ENCODE measurements at regions not wholly inside any gene's neighbourhood (a gene's known extent, or its start where the extent isn't known, plus 50 kb on each side); places are given as distances from the start of the nearest gene placed in this dataset.

- H3K36me3 ChIP-seq (ENCODE audit: control insufficient read depth, insufficient read depth, low read length), result no peaks in the 10 kb centered on the region
- no peaks in the 10 kb centered on the region for H4K20me1 ChIP-seq (ENCODE audit: insufficient read depth, low read length)
- H2BK120ac ChIP-seq (ENCODE audit: low read depth, low read length), result no peak overlapping the region
- H3K4me3 ChIP-seq (ENCODE audit: insufficient read depth, low read depth, low read length), result no peak overlapping the region
- BruUV-seq (replicated peaks), result no TSS peak
- intact Hi-C loops (cut with micrococcal nuclease), result no loop called here
- no peak overlapping the region for H3K56ac ChIP-seq (ENCODE audit: extremely low read depth, insufficient read depth, low read length)
- TF ChIP-seq SMC3 (IDR thresholded peaks at IDR 0.05; ENCODE audit: low read depth, low read length) (no peak), BHLHE40 (IDR thresholded peaks at IDR 0.05; ENCODE audit: low read depth, low read length) (no peak), CEBPB (IDR thresholded peaks at IDR 0.05; ENCODE audit: low read depth, low read length) (no peak), ELK1 (IDR thresholded peaks at IDR 0.05; ENCODE audit: borderline replicate concordance, low read depth, low read length) (no peak), POLR2A (IDR thresholded peaks at IDR 0.05; ENCODE audit: low read depth, low read length) (no peak), RCOR1 (IDR thresholded peaks at IDR 0.05; ENCODE audit: insufficient replicate concordance, low read length) (no peak), USF2 (IDR thresholded peaks at IDR 0.05; ENCODE audit: low read depth, low read length) (no peak), MAFK (IDR thresholded peaks at IDR 0.05; ENCODE audit: low read depth, low read length) (no peak), CTCF (conservative IDR thresholded peaks at IDR 0.05; ENCODE audit: low read depth, low read length) (no peak), RAD21 (IDR thresholded peaks at IDR 0.05; ENCODE audit: low read length) (no peak), NFE2L2 (IDR thresholded peaks at IDR 0.05; ENCODE audit: low read depth, low read length) (no peak), FOS (IDR thresholded peaks at IDR 0.05; ENCODE audit: low read depth, low read length) (no peak), MAZ (IDR thresholded peaks at IDR 0.05; ENCODE audit: borderline replicate concordance, low read depth, low read length) (no peak), CHD1 (IDR thresholded peaks at IDR 0.05; ENCODE audit: low read depth, low read length) (no peak), RFX5 (IDR thresholded peaks at IDR 0.05; ENCODE audit: low read depth, low read length) (no peak), MXI1 (IDR thresholded peaks at IDR 0.05; ENCODE audit: borderline replicate concordance, low read depth, low read length) (no peak)
- no peak overlapping the region for H2AK5ac ChIP-seq (ENCODE audit: low read depth, low read length)
- in situ Hi-C loops (cut with MboI; ENCODE audit: low sequenced_read_pairs), result no loop called here
- no peak overlapping the region for H2BK15ac ChIP-seq (ENCODE audit: low read depth, low read length)
- H2AK9ac ChIP-seq (replicated peaks; ENCODE audit: low read depth, low read length, poor library complexity), result no peak overlapping the region
- H4K5ac ChIP-seq (ENCODE audit: low read depth, low read length), result no peak overlapping the region
- no peaks in the 10 kb centered on the region for H3K9me1 ChIP-seq (ENCODE audit: insufficient read depth, low read length)
- H3K9me3 ChIP-seq (ENCODE audit: control insufficient read depth, insufficient read depth, low read length), result no peaks in the 10 kb centered on the region
- no peak overlapping the region for H4K91ac ChIP-seq (ENCODE audit: insufficient read depth, low read depth, low read length)
- no CpG with 5 or more reads among the region's 2 CpGs for WGBS, 2 experiments (ENCODE audit: extremely low coverage in 2 of 2, insufficient read length in 1 of 2)
- no peak overlapping the region for H3K27ac ChIP-seq (ENCODE audit: insufficient read depth, low read length)
- H2AFZ ChIP-seq (replicated peaks; ENCODE audit: low read length, poor library complexity), result no peak overlapping the region
- dilution Hi-C loops (cut with HindIII; ENCODE audit: low sequenced_read_pairs, unreplicated experiment), result no loop called here
- no peaks in the 10 kb centered on the region for H3K27me3 ChIP-seq (ENCODE audit: control insufficient read depth, insufficient read depth, low read length)
- no peak overlapping the region for H2BK5ac ChIP-seq (ENCODE audit: low read depth, low read length, poor library complexity, severe bottlenecking)
- H3K4ac ChIP-seq (ENCODE audit: low read depth, low read length), result no peak overlapping the region
- ATAC-seq (ENCODE audit: low read depth) (no peak), DNase-seq (no peak)
- no peaks in the 10 kb centered on the region for H3K79me1 ChIP-seq (ENCODE audit: low read depth in 1 of 2, low read length in 2 of 2)
- no peak overlapping the region for H2BK20ac ChIP-seq (ENCODE audit: low read depth, low read length)
- H3K23ac ChIP-seq (ENCODE audit: low read depth, low read length), result no peak overlapping the region
- no peak overlapping the region for H3K4me2 ChIP-seq (ENCODE audit: low read depth, low read length)
- H3K4me1 ChIP-seq (ENCODE audit: control insufficient read depth, insufficient read depth, low read length), result no peaks in the 10 kb centered on the region
- H3K9ac ChIP-seq (ENCODE audit: low read depth, low read length), result no peak overlapping the region
- no peak overlapping the region for H3K14ac ChIP-seq (replicated peaks; ENCODE audit: low read depth, low read length)
- no peak overlapping the region for H3K18ac ChIP-seq (ENCODE audit: low read depth, low read length)
- H4K8ac ChIP-seq (ENCODE audit: low read depth in 2 of 2, low read length in 2 of 2), result no peak overlapping the region
- ChIA-PET CTCF (no interaction called here), POLR2A (ENCODE audit: unreplicated experiment) (no interaction called here)
These were observed 463.9 kb upstream of the MIR17HG start for GRCh38 chr13:90883592-90883991.

All from IMR-90 (cell line).